Endothelial cell of umbilical vein (primary cell): ENCODE measurements at regions not wholly inside any gene's neighbourhood (a gene's known extent, or its start where the extent isn't known, plus 50 kb on each side); places are given as distances from the start of the nearest gene placed in this dataset.

Experiments used
- BruUV-seq: library from RNA; stranded (reverse); fragments of 400-500 nt; replicated peaks from 2 replicates; lab custom pipeline; 2021; lab: Mats Ljungman, UMichigan
- CTCF ChIA-PET: fragments of 300-600, 350-600 bp; sonication (Branson Sonifier 250); formaldehyde crosslinking; loops from one replicate; lab custom pipeline; 2021; ENCODE audit warnings: antibody characterized with exemption, inconsistent platforms; lab: Charles Lee
- POLR2A ChIA-PET: fragments of 300-600, 350-600 bp; sonication (Branson Sonifier 250); formaldehyde crosslinking; loops from one replicate; lab custom pipeline; 2021; ENCODE audit warnings: antibody characterized with exemption, inconsistent platforms; lab: Charles Lee
- DNase-seq: peaks from one replicate; pipeline ENCODE4 v3.0.0-alpha.2; 2011; ENCODE audit warnings: low read depth, low spot score
- FAIRE-seq: peaks from 2 replicates; lab custom pipeline; 2011; peaks lifted over from hg19 to GRCh38; lab: Jason Lieb, UNC
- H2AFZ ChIP-seq: 2 replicates; pipeline ENCODE4 v1.6.0; 2012; ENCODE audit warnings: low read depth, low read length, control low read depth, inconsistent platforms
- H3K27ac ChIP-seq: 2 replicates; pipeline ENCODE4 v1.5.1; 2011; ENCODE audit warnings: low read depth, mild to moderate bottlenecking, control low read depth, low read length, moderate library complexity; ENCODE audit not compliant: insufficient read depth
- H3K27me3 ChIP-seq, 2 experiments: 2 replicates each; pipeline versions ENCODE4 v1.6.0 to v1.6.1; 2011; ENCODE audit warnings: low read length in 2 of 2, mixed read lengths in 1 of 2; ENCODE audit not compliant: control insufficient read depth in 2 of 2, insufficient read depth in 2 of 2
- H3K36me3 ChIP-seq, 2 experiments: 2 replicates in 1 of 2; 3 replicates in 1 of 2; pipeline ENCODE4 v1.5.1; 2011; ENCODE audit warnings: low read length in 2 of 2, mild to moderate bottlenecking in 1 of 2, moderate library complexity in 1 of 2; ENCODE audit not compliant: control insufficient read depth in 2 of 2, insufficient read depth in 2 of 2; ENCODE audit errors: extremely low read depth in 1 of 2
- H3K4me1 ChIP-seq: 3 replicates; pipeline ENCODE4 v1.5.1; 2011; ENCODE audit warnings: mild to moderate bottlenecking, low read length; ENCODE audit not compliant: control insufficient read depth, insufficient read depth; ENCODE audit errors: extremely low read depth
- H3K4me2 ChIP-seq: 2 replicates; pipeline ENCODE4 v1.6.1; 2011; ENCODE audit warnings: low read length, control low read depth, mixed read lengths; ENCODE audit not compliant: insufficient read depth
- H3K4me3 ChIP-seq, 3 experiments: fragments of 200-600 bp in 1 of 3; sonication (generic), shearing (Covaris generic) in 1 of 3; replicated peaks in 1 of 3; 2 replicates each; pipeline ENCODE4 v1.5.1; 2011 to 2016; ENCODE audit warnings: control low read depth in 3 of 3, low read length in 3 of 3, mild to moderate bottlenecking in 2 of 3, inconsistent platforms in 1 of 3, low read depth in 1 of 3, moderate library complexity in 1 of 3; ENCODE audit not compliant: insufficient read depth in 1 of 3
- H3K79me2 ChIP-seq: 2 replicates; pipeline ENCODE4 v1.6.0; 2012; ENCODE audit warnings: low read length, inconsistent platforms; ENCODE audit not compliant: control insufficient read depth, insufficient read depth
- H3K9ac ChIP-seq: replicated peaks from 2 replicates; pipeline ENCODE3; 2011; ENCODE audit warnings: low read length, control low read depth; ENCODE audit not compliant: insufficient read depth; ENCODE audit errors: extremely low read depth
- H3K9me1 ChIP-seq: replicated peaks from 3 replicates; pipeline ENCODE4 v1.6.0; 2011; ENCODE audit warnings: mild to moderate bottlenecking, low read length; ENCODE audit not compliant: control insufficient read depth, insufficient read depth; ENCODE audit errors: extremely low read depth
- H3K9me3 ChIP-seq: replicated peaks from 2 replicates; pipeline ENCODE4 v1.5.1; 2012; ENCODE audit warnings: low read length, inconsistent platforms; ENCODE audit not compliant: control insufficient read depth, insufficient read depth
- H4K20me1 ChIP-seq: replicated peaks from 2 replicates; pipeline ENCODE3; 2011; ENCODE audit warnings: mild to moderate bottlenecking, low read length; ENCODE audit not compliant: control insufficient read depth, insufficient read depth; ENCODE audit errors: extremely low read depth
- EZH2 ChIP-seq: IDR thresholded peaks from 2 replicates; pipeline ENCODE4 v1.6.1; 2012; ENCODE audit warnings: borderline replicate concordance, low read depth, mild to moderate bottlenecking, moderate library complexity, low read length, inconsistent platforms; ENCODE audit not compliant: severe bottlenecking
- FOS ChIP-seq: IDR thresholded peaks from 2 replicates; pipeline ENCODE4 v1.6.1; 2011; ENCODE audit warnings: mild to moderate bottlenecking, low read length, moderate library complexity, borderline replicate concordance; ENCODE audit not compliant: insufficient read depth
- GATA2 ChIP-seq: IDR thresholded peaks from 2 replicates; pipeline ENCODE4 v1.7.0; 2011; ENCODE audit warnings: low read depth, mild to moderate bottlenecking, moderate library complexity, mixed read lengths, low read length; ENCODE audit not compliant: insufficient read length, insufficient read depth
- JUN ChIP-seq: IDR thresholded peaks from 2 replicates; pipeline ENCODE4 v1.6.1; 2011; ENCODE audit warnings: borderline replicate concordance, low read depth; ENCODE audit not compliant: insufficient read length, insufficient read depth
- MYC ChIP-seq: IDR thresholded peaks from one replicate; pipeline ENCODE4 v1.6.1; 2011; ENCODE audit warnings: mild to moderate bottlenecking, low read depth, low read length
- POLR2A ChIP-seq: IDR thresholded peaks from 2 replicates; pipeline ENCODE4 v1.6.1; 2012; ENCODE audit warnings: low read depth, mild to moderate bottlenecking, control low read depth, low read length
- POLR2AphosphoS5 ChIP-seq: IDR thresholded peaks from 2 replicates; pipeline ENCODE4 v1.6.1; 2012; ENCODE audit warnings: low read depth, mild to moderate bottlenecking, control low read depth, low read length, moderate library complexity; ENCODE audit not compliant: insufficient read depth
- dilution Hi-C: fragments of 300-500 bp; cut with MboI; formaldehyde crosslinking; loops from one replicate; pipeline ENCODE4 v1.15.0; 2019; ENCODE audit warnings: low sequenced_read_pairs; ENCODE audit not compliant: extremely low pct_ligation_motif_present
- intact Hi-C: fragments of 100-400 bp; cut with micrococcal nuclease; formaldehyde crosslinking; loops from one replicate; pipeline ENCODE4 v1.10.0; 2022
- TF ChIP-seq, protein P1 (sequence below), 2 donors: IDR thresholded peaks; 1 replicate in 1 of 2; 2 replicates in 1 of 2; pipeline ENCODE4 v1.5.1; 2011; ENCODE audit warnings: low read length in 2 of 2, mild to moderate bottlenecking in 2 of 2, moderate library complexity in 2 of 2, control low read depth in 1 of 2, inconsistent platforms in 1 of 2, low read depth in 1 of 2; ENCODE audit not compliant: insufficient read depth in 1 of 2; ENCODE audit errors: extremely low read depth in 1 of 2
- TF ChIP-seq, protein P2 (sequence below): IDR thresholded peaks from 2 replicates; pipeline ENCODE4 v1.6.1; 2011; ENCODE audit not compliant: insufficient read depth, insufficient read length

DNA sequence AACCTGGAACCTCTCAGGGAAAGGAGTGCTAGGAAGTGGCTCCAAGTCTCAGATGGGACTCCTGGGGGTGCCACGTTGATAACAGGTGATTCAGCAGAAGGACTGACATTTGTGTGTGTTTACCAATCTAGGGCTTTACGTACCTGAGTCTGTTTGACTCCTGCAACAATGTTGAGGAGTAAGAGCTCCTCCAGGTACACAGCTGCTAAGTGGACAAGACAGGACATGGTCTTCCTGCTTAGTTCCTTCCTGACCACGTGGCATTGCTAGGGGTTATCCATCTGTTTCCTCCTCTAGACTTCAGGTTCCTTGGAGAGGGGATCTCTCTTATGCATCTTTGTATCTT is 164.5 kb upstream of the SLC24A3 start:
- DNase-seq: no peak
- no TSS peak for BruUV-seq
- no peaks in the 10 kb centered on the region for H3K4me1 ChIP-seq
- H2AFZ ChIP-seq: no peak overlapping the region
- no peak overlapping the region for H3K9ac ChIP-seq
- POLR2A ChIA-PET: no interaction called here
- TF ChIP-seq POLR2AphosphoS5 (no peak), JUN (no peak), POLR2A (no peak), FOS (no peak), MYC (no peak)
- TF ChIP-seq, protein P1, sequence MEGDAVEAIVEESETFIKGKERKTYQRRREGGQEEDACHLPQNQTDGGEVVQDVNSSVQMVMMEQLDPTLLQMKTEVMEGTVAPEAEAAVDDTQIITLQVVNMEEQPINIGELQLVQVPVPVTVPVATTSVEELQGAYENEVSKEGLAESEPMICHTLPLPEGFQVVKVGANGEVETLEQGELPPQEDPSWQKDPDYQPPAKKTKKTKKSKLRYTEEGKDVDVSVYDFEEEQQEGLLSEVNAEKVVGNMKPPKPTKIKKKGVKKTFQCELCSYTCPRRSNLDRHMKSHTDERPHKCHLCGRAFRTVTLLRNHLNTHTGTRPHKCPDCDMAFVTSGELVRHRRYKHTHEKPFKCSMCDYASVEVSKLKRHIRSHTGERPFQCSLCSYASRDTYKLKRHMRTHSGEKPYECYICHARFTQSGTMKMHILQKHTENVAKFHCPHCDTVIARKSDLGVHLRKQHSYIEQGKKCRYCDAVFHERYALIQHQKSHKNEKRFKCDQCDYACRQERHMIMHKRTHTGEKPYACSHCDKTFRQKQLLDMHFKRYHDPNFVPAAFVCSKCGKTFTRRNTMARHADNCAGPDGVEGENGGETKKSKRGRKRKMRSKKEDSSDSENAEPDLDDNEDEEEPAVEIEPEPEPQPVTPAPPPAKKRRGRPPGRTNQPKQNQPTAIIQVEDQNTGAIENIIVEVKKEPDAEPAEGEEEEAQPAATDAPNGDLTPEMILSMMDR (IDR thresholded peaks at IDR 0.05; ENCODE audit: extremely low read depth in 1 of 2, insufficient read depth in 1 of 2, low read depth in 1 of 2, low read length in 2 of 2): no peak
- no peak overlapping the region for H3K4me3 ChIP-seq
- dilution Hi-C loops (no loop called here), intact Hi-C loops (no loop called here)
- CTCF ChIA-PET: no interaction called here
- no peaks in the 10 kb centered on the region for H3K36me3 ChIP-seq
- no peak overlapping the region for H3K4me2 ChIP-seq
- peaks cover 4% of the 10 kb centered on the region for H3K9me3 ChIP-seq
- no peaks in the 10 kb centered on the region for H3K79me2 ChIP-seq
- H4K20me1 ChIP-seq: no peaks in the 10 kb centered on the region
- no peak overlapping the region for H3K27ac ChIP-seq
- H3K9me1 ChIP-seq: no peaks in the 10 kb centered on the region
- FAIRE-seq: no peak
- no peaks in the 10 kb centered on the region for H3K27me3 ChIP-seq

DNA sequence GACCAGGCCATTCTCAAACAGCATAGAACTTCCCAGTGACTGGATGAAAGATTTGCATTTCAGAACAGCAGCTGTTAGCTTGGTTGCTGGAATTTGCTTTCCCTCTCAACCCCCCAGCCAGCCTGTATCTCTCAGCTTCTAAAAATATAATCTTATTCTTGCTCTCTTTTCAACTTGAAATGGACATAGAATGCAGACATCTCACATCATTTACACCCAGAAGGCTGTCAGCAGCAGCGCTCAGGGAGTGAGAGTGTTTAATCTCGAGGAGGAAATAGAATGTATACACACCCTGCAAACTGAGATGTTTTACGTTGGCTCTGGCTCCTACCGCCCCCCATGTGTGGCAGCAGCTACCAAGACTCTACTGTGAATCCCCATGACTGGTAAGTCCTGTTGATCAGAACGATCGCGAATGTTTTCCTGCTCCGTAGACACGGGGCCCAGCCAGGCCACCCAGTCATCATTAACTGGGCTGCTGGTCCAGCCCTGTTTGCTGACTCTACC is 163.4 kb upstream of the SLC24A3 start:
- H3K36me3 ChIP-seq: no peaks in the 10 kb centered on the region
- H4K20me1 ChIP-seq: no peaks in the 10 kb centered on the region
- H3K4me2 ChIP-seq: no peak overlapping the region
- TF ChIP-seq GATA2 (no peak), JUN (no peak), POLR2AphosphoS5 (no peak), MYC (no peak), EZH2 (no peak), FOS (no peak), POLR2A (no peak)
- TF ChIP-seq, protein P2, sequence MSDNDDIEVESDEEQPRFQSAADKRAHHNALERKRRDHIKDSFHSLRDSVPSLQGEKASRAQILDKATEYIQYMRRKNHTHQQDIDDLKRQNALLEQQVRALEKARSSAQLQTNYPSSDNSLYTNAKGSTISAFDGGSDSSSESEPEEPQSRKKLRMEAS: no peak
- TF ChIP-seq, protein P1 (IDR thresholded peaks at IDR 0.05; ENCODE audit: extremely low read depth in 1 of 2, insufficient read depth in 1 of 2, low read depth in 1 of 2, low read length in 2 of 2): no peak
- no TSS peak for BruUV-seq
- no peaks in the 10 kb centered on the region for H3K4me1 ChIP-seq
- H3K9me3 ChIP-seq: peaks cover 8% of the 10 kb centered on the region
- H2AFZ ChIP-seq: no peak overlapping the region
- intact Hi-C loops: no loop called here
- H3K9me1 ChIP-seq: no peaks in the 10 kb centered on the region
- dilution Hi-C loops: no loop called here
- POLR2A ChIA-PET: no interaction called here
- H3K79me2 ChIP-seq: no peaks in the 10 kb centered on the region
- H3K27me3 ChIP-seq: no peaks in the 10 kb centered on the region
- CTCF ChIA-PET: no interaction called here
- no peak for DNase-seq
- H3K4me3 ChIP-seq: no peak overlapping the region
- H3K27ac ChIP-seq: no peak overlapping the region
- no peak overlapping the region for H3K9ac ChIP-seq
- FAIRE-seq: no peak
